ENCODE measurements at regions not wholly inside any gene's neighbourhood (a gene's known extent, or its start where the extent isn't known, plus 50 kb on each side); places are given as distances from the start of the nearest gene placed in this dataset.

DNA sequence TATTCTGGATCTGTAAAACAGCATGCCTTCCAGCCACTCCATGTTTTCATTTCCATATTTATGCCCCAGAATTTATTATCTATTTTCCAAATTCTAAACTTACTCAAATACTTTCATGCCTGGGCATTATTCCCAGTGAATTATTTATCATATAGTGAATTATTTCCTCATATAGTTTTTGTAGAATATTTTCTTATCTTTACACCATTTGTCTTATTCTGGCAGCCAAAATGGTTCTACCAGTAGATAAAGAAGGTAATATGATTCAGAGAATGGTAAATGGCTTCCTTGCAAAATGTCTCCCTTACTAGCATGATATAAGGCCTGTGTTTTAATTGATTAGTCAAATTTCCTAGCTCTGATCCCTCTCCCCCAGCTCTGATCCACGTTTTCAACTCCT is 305.8 kb downstream of the SPRY2 start:
- POLR2A ChIA-PET = no interaction called here
- no peak for ATAC-seq (ENCODE audit: low read depth)
- no peaks in the 10 kb centered on the region for H3K36me3 Mint-ChIP-seq
- H3K27ac Mint-ChIP-seq = no peak overlapping the region
- no peaks in the 10 kb centered on the region for H3K27me3 Mint-ChIP-seq
- H3K4me3 Mint-ChIP-seq = no peak overlapping the region
- DNase-seq = no peak
- no peaks in the 10 kb centered on the region for H3K4me1 Mint-ChIP-seq
- H3K9me3 Mint-ChIP-seq = no peaks in the 10 kb centered on the region

DNA sequence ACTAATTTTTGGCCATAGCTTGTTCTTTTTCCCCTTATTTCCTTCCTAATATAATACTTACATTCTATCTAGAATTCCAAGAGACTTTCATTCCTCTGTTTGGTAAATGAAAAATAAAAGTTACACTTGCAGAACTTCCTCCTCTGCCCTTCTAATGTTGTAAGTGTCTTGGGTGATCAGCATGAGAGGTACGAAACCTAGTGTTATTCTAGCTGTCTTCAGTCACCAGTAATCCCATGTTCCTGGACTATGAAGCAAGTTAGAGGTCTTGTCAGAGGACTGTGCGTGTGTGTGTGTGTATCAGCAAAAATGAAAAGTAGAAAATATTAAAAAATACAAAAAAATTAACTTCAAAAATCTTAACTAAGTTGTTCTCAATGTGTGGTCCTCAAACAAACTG is 307.0 kb downstream of the SPRY2 start:
- DNase-seq (no peak), ATAC-seq (ENCODE audit: low read depth) (no peak)
- Mint-ChIP-seq H3K9me3 (no peaks in the 10 kb centered on the region), H3K4me1 (no peaks in the 10 kb centered on the region), H3K4me3 (no peak overlapping the region), H3K27me3 (no peaks in the 10 kb centered on the region), H3K27ac (no peak overlapping the region), H3K36me3 (no peaks in the 10 kb centered on the region)
- POLR2A ChIA-PET = no interaction called here

DNA sequence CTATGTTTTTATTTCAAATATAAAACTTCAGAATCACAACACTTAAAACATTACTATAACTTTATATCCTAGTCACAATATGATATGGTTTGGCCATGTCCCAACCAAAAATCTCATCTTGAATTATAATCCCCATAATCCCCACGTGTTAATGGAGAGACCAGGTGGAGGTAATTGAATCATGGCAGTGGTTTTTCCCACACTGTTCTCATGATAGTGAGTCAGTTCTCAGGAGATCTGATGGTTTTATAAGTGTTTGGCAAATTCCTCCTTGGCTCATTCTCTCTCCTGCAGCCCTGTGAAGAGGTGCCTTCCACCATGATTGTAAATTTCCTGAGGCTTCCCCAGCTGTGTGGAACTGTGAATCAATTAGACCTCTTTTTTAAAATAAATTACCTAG is 307.6 kb downstream of the SPRY2 start:
- no peaks in the 10 kb centered on the region for H3K36me3 Mint-ChIP-seq
- H3K4me1 Mint-ChIP-seq = no peaks in the 10 kb centered on the region
- no peak for ATAC-seq (ENCODE audit: low read depth)
- no peak overlapping the region for H3K27ac Mint-ChIP-seq
- POLR2A ChIA-PET = no interaction called here
- H3K27me3 Mint-ChIP-seq = no peaks in the 10 kb centered on the region
- no peak overlapping the region for H3K4me3 Mint-ChIP-seq
- no peak for DNase-seq
- no peaks in the 10 kb centered on the region for H3K9me3 Mint-ChIP-seq

DNA sequence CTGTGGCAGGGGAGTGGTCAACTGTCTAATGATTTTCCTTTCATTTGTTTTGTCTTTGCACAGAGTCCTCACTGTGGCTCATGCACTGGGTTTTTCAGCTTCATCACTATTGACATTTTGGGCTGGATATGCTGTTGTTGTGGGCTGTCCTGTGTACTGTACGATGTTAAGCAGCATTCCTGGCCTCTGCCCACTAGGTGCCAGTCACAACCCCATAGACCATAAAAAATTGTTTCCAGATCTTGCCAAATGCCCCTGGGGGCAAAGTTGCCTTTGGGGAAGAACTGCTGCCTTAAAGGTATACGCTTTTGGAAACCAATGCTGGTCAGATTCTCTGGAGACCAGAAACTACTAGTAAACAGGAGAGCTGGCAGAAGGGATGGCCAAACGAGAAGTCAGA is 310.4 kb downstream of the SPRY2 start:
- no peaks in the 10 kb centered on the region for H3K27me3 Mint-ChIP-seq

DNA sequence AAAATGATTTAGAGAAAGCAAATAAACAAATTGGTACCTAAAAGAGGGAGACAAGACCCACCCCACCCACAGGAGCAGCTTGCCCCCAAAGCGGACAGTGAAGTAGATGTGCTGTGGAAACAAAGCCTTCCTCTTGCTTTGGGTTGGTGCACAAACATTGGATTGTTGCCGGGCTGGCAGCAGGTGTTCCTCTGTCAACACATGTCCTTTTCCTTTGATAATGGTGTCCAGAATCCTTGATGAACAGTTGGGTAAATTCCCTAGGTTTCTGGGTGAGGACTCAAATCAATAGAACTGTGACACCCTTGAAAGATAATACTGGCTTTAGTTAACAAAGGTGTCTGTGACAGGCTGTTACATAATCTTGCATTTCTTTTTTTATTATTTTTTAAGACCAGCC is 311.8 kb downstream of the SPRY2 start:
- Mint-ChIP-seq H3K4me1 (no peaks in the 10 kb centered on the region), H3K9me3 (no peaks in the 10 kb centered on the region), H3K4me3 (no peak overlapping the region), H3K36me3 (no peaks in the 10 kb centered on the region), H3K27me3 (no peaks in the 10 kb centered on the region), H3K27ac (no peak overlapping the region)
- ATAC-seq (ENCODE audit: low read depth) (no peak), DNase-seq (no peak)
- POLR2A ChIA-PET = no interaction called here

More for the DNA sequence above, 310.4 kb downstream of the SPRY2 start:
- ATAC-seq (ENCODE audit: low read depth) (no peak), DNase-seq (no peak)
- no peak overlapping the region for H3K4me3 Mint-ChIP-seq
- no peaks in the 10 kb centered on the region for H3K9me3 Mint-ChIP-seq
- no peaks in the 10 kb centered on the region for H3K36me3 Mint-ChIP-seq
- POLR2A ChIA-PET = no interaction called here
- no peaks in the 10 kb centered on the region for H3K4me1 Mint-ChIP-seq
- H3K27ac Mint-ChIP-seq = no peak overlapping the region

DNA sequence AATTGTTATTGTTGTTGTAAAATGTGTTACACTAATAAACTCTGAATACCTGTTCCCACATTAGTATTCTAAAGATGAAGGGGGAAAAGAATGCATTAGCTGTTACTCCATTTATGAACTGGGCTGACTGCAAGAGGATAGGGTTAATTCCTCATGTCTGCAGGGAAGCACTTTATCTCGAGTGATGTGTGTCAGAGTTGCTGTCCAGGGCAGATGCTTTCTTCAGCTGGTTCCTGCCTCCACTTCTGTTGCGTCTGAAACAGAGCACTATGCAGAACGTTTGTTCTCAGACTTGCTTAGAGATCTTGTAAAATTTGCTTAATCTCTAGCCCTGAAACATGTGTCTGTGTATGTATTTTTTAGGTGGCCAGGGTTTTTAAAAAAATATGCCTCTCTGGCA is 318.8 kb downstream of the SPRY2 start:
- DNase-seq = no peak
- H3K4me1 Mint-ChIP-seq = no peaks in the 10 kb centered on the region
- H3K36me3 Mint-ChIP-seq = no peaks in the 10 kb centered on the region
- POLR2A ChIA-PET = no interaction called here
- H3K27ac Mint-ChIP-seq = no peak overlapping the region
- H3K4me3 Mint-ChIP-seq = no peak overlapping the region
- H3K27me3 Mint-ChIP-seq = no peaks in the 10 kb centered on the region
- no peak for ATAC-seq (ENCODE audit: low read depth)
- H3K9me3 Mint-ChIP-seq = peaks cover 2% of the 10 kb centered on the region

DNA sequence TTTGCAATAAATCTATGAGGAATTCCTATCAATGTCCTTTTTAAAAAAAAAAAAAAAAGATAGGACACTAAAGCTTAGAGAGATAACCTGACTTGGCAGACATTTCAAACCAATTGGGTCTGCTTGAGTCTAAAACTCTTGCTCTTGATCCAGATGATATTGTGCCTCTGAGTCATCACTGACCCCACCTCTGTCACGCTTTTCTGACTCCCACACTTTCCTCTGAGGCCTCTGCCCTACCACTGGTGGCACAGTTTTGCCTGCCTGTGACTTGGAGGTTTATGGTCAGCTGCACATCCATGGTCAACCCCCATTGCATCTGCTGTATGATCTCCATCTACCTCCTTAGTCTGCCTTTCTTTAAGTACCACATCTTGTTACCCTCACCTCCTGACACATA is 328.7 kb downstream of the SPRY2 start:
- no peaks in the 10 kb centered on the region for H3K9me3 Mint-ChIP-seq
- DNase-seq (no peak), ATAC-seq (ENCODE audit: low read depth) (no peak)
- H3K36me3 Mint-ChIP-seq = no peaks in the 10 kb centered on the region
- no peaks in the 10 kb centered on the region for H3K4me1 Mint-ChIP-seq
- no peak overlapping the region for H3K27ac Mint-ChIP-seq
- no peaks in the 10 kb centered on the region for H3K27me3 Mint-ChIP-seq
- POLR2A ChIA-PET = no interaction called here
- H3K4me3 Mint-ChIP-seq = no peak overlapping the region

DNA sequence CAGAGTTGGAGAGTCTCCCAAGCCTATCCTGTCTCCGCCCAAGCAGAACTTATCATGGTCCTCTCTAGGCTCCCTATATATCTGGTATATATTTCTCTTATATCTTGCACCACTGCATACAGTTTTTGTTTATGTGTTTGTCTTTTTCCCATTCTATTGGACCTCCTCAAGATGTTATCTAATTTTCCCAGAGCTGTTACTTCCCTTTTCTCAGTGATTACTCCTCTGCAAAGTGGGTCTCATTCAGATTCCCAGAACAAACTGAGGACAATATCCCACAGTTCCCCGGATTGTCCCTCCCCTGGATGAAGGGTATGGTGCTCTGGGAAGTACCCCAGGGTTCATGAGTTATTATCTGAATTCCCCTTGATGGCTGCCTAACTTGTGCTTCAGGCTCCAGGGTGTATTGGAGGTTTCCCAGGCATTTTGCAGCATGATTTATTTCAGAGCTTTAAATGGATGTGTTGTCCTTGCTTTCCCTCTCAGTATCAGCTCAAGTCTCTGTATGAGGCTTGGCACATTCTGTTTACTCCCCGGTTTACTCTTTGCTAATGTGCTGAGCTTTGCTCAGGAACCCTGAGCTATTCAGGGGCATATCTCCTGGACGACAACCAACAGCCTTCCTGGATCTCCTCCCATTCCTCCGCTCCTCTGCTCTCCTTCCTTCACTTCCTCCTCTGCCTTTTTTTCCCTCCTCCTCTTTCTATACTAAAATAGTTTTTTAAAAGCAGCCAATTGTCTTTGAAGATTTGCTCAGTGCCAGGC is 329.3 kb downstream of the SPRY2 start:
- DNase-seq (no peak), ATAC-seq (ENCODE audit: low read depth) (no peak)
- no peaks in the 10 kb centered on the region for H3K9me3 Mint-ChIP-seq
- POLR2A ChIA-PET = no interaction called here
- no peaks in the 10 kb centered on the region for H3K27me3 Mint-ChIP-seq
- H3K4me3 Mint-ChIP-seq = no peak overlapping the region
- H3K4me1 Mint-ChIP-seq = no peaks in the 10 kb centered on the region
- no peaks in the 10 kb centered on the region for H3K36me3 Mint-ChIP-seq
- no peak overlapping the region for H3K27ac Mint-ChIP-seq

DNA sequence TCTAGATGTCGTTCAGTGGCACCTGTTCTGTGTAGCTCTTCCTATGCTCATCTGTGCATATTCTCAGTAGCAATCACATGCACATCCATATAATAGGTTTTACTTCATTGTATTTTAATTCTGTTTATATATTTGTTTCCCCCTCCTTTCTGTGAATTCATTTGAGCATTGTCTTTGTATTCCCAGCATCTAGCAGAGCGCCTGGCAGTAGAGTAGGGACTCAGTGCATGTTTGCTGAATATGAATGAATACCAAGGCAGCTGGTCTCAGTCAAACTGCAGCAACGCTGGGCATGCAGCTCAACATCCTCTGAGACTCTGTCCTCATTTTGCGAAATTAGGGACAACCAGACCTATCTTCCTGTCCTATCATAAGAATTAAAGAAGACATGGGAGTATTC is 330.1 kb downstream of the SPRY2 start:
- Mint-ChIP-seq H3K4me3 (no peak overlapping the region), H3K4me1 (no peaks in the 10 kb centered on the region)

DNA sequence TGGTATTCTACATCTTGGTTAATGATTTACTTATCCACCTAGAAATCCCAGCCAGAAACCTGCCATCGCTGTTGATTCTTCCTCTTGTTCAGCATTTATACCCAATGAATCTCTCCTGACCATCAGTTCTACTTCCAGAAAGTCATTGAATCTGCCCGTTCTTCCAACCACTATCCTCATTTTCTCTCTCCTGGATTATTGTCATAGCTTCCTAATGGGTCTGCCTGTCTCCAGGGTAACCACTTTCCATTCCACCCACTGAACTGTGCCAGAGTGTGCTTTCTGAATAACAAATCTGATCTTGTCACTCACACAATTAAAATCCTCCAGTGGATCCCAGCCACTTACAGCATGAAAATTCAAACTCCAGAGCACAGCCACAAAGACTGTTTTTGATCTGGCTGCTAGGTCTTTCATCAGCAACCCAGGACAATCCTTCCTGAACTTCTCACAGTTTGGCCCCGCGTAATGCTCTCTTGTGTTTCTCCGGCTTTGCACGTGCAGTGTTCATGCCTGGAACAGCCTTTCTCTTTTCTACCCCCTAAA is 330.6 kb downstream of the SPRY2 start:
- POLR2A ChIA-PET = no interaction called here
- DNase-seq (no peak), ATAC-seq (ENCODE audit: low read depth) (no peak)
- H3K4me1 Mint-ChIP-seq = no peaks in the 10 kb centered on the region
- no peaks in the 10 kb centered on the region for H3K9me3 Mint-ChIP-seq
- no peak overlapping the region for H3K27ac Mint-ChIP-seq
- no peaks in the 10 kb centered on the region for H3K27me3 Mint-ChIP-seq
- no peak overlapping the region for H3K4me3 Mint-ChIP-seq
- H3K36me3 Mint-ChIP-seq = no peaks in the 10 kb centered on the region

More for the DNA sequence above, 330.1 kb downstream of the SPRY2 start:
- Mint-ChIP-seq H3K36me3 (no peaks in the 10 kb centered on the region), H3K27me3 (no peaks in the 10 kb centered on the region), H3K27ac (no peak overlapping the region), H3K9me3 (no peaks in the 10 kb centered on the region)
- ATAC-seq (ENCODE audit: low read depth) (no peak), DNase-seq (no peak)
- POLR2A ChIA-PET = no interaction called here

DNA sequence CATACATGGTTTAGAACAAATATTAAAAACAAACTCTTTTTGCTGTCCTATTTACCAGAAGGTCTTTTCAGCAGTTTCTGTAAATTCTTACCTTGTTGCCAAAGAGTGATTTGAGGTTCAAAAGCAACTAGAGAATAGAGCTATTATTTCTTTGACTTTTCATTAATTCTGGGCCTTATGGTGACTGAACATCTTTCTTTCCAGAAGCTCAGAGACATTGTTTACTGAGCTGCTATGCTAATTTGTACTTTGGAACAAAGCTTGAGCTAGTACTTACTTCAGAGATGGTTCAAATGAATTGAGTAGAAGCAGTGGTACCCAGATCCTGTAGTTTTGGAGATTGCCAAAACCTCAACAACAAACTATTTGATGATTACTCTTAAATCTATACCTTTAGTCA is 331.2 kb downstream of the SPRY2 start:
- no peaks in the 10 kb centered on the region for H3K4me1 Mint-ChIP-seq
- H3K9me3 Mint-ChIP-seq = no peaks in the 10 kb centered on the region
- DNase-seq (no peak), ATAC-seq (ENCODE audit: low read depth) (no peak)
- H3K36me3 Mint-ChIP-seq = no peaks in the 10 kb centered on the region
- POLR2A ChIA-PET = no interaction called here
- H3K4me3 Mint-ChIP-seq = no peak overlapping the region
- H3K27me3 Mint-ChIP-seq = no peaks in the 10 kb centered on the region
- H3K27ac Mint-ChIP-seq = no peak overlapping the region

DNA sequence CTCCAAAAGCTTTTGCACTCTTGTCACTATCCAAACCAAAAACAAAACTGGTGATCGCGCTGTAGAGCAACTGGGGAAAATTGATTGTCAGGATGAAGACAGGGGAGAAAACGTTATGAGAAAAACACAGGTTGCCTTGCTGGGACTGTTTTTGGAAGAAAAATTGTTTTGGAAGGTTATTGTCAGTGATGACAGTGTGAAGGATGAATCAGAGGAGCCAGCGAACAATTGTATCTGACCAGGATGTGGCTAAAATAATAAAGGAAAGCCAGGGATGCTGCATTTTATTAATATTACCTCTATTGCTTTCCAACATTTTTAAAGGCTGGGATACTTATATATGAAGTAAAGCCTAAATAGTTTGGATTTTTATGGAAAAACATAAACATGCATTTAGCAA is 334.0 kb downstream of the SPRY2 start:
- POLR2A ChIA-PET = no interaction called here

DNA sequence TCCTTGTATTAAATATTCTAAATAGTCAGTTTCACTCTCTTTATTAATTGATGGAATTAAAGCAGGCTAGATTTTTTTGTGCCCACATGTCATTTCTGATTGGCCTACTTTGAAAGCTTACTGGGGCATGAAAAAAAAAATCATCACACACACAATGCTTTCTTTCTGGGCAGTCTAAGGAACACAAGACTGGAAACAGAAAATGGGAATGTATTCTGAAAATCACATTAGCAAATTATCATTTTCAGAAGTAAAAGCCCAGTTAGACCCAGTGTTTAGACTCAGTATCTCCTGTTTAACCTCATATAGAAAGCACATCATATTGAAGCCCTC is 339.4 kb downstream of the SPRY2 start:
- ATAC-seq (ENCODE audit: low read depth) (no peak), DNase-seq (no peak)
- POLR2A ChIA-PET = no interaction called here
- no peaks in the 10 kb centered on the region for H3K4me1 Mint-ChIP-seq
- no peak overlapping the region for H3K4me3 Mint-ChIP-seq
- H3K27me3 Mint-ChIP-seq = no peaks in the 10 kb centered on the region
- H3K9me3 Mint-ChIP-seq = no peaks in the 10 kb centered on the region
- no peak overlapping the region for H3K27ac Mint-ChIP-seq
- no peaks in the 10 kb centered on the region for H3K36me3 Mint-ChIP-seq

More for the DNA sequence above, 334.0 kb downstream of the SPRY2 start:
- H3K9me3 Mint-ChIP-seq = no peaks in the 10 kb centered on the region
- no peak for DNase-seq
- no peak overlapping the region for H3K27ac Mint-ChIP-seq
- no peak for ATAC-seq (ENCODE audit: low read depth)
- no peaks in the 10 kb centered on the region for H3K27me3 Mint-ChIP-seq
- no peaks in the 10 kb centered on the region for H3K4me1 Mint-ChIP-seq
- H3K4me3 Mint-ChIP-seq = no peak overlapping the region
- no peaks in the 10 kb centered on the region for H3K36me3 Mint-ChIP-seq

DNA sequence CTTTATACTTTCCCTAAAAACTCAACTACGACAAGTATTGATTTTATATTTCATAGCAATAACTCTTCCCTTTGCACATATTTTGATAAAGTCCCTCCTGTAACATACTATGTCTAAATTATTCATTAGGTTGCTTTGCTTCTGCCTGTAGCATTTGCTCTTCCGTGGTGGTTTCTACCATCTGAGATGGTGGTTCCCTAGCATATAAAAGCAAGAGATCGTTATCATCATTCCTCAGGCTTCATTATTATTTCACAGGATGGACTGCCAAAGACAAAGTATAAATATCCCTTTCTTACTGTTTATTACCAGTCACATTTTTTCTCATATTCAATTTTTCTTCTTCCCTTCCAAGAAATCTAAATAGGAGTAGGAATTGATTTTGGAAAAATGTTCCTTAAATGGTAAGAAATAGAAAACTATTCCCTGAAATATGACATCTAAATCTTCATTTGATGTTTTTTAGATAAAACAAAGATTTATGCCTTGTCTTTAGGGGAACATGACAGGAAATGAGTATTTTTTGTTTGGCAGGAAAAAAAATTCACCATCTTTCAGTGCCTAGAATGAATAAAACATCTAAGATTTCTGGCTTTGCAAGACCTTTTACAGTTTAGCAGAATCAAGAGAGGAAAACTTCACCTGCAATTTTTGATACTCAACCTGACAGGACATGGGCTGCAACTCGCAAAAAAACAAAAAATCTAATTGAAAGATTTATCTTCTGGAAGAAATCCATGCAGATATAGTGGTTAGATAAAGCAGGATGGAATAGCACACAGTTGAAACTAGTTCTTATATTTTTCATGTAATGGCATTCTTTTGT is 340.0 kb downstream of the SPRY2 start:
- Mint-ChIP-seq H3K4me3 (no peak overlapping the region), H3K27ac (no peak overlapping the region), H3K9me3 (no peaks in the 10 kb centered on the region), H3K36me3 (no peaks in the 10 kb centered on the region), H3K4me1 (no peaks in the 10 kb centered on the region), H3K27me3 (no peaks in the 10 kb centered on the region)
- no peak for ATAC-seq (ENCODE audit: low read depth)
- no peak for DNase-seq
- POLR2A ChIA-PET = no interaction called here

Measured in activated naive CD8-positive, alpha-beta T cell treated with anti-CD3 and anti-CD28 coated beads, Interleukin-2, amount 10 ng/mL, durations not matched to agents 7 days and 5 days (primary cell).